ENCODE measurements at regions not wholly inside any gene's neighbourhood (a gene's known extent, or its start where the extent isn't known, plus 50 kb on each side); places are given as distances from the start of the nearest gene placed in this dataset.

GRCh38 chr3:194877291-194878119 lies 191.8 kb downstream of the FAM43A start:
- Histone ChIP-seq H4K20me1 (ENCODE audit: insufficient read depth) (no peaks in the 10 kb centered on the region), H2AFZ (ENCODE audit: low read depth, low read length) (no peak overlapping the region), H3K4me2 (ENCODE audit: low read length) (no peak overlapping the region), H3K36me3 (ENCODE audit: insufficient read depth, low read length) (no peaks in the 10 kb centered on the region), H3K27ac (ENCODE audit: low read length) (no peak overlapping the region), H3K9me2 (ENCODE audit: insufficient read depth, low read length) (no peaks in the 10 kb centered on the region), H3K9me3 (ENCODE audit: low read length) (no peaks in the 10 kb centered on the region), H3K9ac (ENCODE audit: low read length) (no peak overlapping the region), H3K27me3 (ENCODE audit: insufficient read depth, low read depth, low read length) (no peaks in the 10 kb centered on the region), H3K4me3 (ENCODE audit: low read length) (no peak overlapping the region), H3K79me2 (replicated peaks; ENCODE audit: insufficient read depth, low read length) (no peaks in the 10 kb centered on the region), H3F3A (ENCODE audit: insufficient read depth, low read length, poor library complexity, severe bottlenecking) (no peaks in the 10 kb centered on the region)
- no peak for TF ChIP-seq MXI1 (conservative IDR thresholded peaks at IDR 0.05; ENCODE audit: poor library complexity, severe bottlenecking)
- TF ChIP-seq EP300 (conservative IDR thresholded peaks at IDR 0.05; ENCODE audit: poor library complexity, severe bottlenecking) = no peak
- no peak for TF ChIP-seq SMC3 (conservative IDR thresholded peaks at IDR 0.05; ENCODE audit: poor library complexity)
- TF ChIP-seq, protein P1, sequence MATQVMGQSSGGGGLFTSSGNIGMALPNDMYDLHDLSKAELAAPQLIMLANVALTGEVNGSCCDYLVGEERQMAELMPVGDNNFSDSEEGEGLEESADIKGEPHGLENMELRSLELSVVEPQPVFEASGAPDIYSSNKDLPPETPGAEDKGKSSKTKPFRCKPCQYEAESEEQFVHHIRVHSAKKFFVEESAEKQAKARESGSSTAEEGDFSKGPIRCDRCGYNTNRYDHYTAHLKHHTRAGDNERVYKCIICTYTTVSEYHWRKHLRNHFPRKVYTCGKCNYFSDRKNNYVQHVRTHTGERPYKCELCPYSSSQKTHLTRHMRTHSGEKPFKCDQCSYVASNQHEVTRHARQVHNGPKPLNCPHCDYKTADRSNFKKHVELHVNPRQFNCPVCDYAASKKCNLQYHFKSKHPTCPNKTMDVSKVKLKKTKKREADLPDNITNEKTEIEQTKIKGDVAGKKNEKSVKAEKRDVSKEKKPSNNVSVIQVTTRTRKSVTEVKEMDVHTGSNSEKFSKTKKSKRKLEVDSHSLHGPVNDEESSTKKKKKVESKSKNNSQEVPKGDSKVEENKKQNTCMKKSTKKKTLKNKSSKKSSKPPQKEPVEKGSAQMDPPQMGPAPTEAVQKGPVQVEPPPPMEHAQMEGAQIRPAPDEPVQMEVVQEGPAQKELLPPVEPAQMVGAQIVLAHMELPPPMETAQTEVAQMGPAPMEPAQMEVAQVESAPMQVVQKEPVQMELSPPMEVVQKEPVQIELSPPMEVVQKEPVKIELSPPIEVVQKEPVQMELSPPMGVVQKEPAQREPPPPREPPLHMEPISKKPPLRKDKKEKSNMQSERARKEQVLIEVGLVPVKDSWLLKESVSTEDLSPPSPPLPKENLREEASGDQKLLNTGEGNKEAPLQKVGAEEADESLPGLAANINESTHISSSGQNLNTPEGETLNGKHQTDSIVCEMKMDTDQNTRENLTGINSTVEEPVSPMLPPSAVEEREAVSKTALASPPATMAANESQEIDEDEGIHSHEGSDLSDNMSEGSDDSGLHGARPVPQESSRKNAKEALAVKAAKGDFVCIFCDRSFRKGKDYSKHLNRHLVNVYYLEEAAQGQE (IDR thresholded peaks at IDR 0.05; ENCODE audit: borderline replicate concordance) = no peak
- TF ChIP-seq EZH2 (IDR thresholded peaks at IDR 0.05; ENCODE audit: borderline replicate concordance, insufficient read depth, low read length, poor library complexity, severe bottlenecking) = no peak
- TF ChIP-seq POLR2AphosphoS5 (IDR thresholded peaks at IDR 0.05) = no peak
- TF ChIP-seq RAD21 (conservative IDR thresholded peaks at IDR 0.05) = no peak
- TF ChIP-seq, protein P2, sequence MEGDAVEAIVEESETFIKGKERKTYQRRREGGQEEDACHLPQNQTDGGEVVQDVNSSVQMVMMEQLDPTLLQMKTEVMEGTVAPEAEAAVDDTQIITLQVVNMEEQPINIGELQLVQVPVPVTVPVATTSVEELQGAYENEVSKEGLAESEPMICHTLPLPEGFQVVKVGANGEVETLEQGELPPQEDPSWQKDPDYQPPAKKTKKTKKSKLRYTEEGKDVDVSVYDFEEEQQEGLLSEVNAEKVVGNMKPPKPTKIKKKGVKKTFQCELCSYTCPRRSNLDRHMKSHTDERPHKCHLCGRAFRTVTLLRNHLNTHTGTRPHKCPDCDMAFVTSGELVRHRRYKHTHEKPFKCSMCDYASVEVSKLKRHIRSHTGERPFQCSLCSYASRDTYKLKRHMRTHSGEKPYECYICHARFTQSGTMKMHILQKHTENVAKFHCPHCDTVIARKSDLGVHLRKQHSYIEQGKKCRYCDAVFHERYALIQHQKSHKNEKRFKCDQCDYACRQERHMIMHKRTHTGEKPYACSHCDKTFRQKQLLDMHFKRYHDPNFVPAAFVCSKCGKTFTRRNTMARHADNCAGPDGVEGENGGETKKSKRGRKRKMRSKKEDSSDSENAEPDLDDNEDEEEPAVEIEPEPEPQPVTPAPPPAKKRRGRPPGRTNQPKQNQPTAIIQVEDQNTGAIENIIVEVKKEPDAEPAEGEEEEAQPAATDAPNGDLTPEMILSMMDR (IDR thresholded peaks at IDR 0.05; ENCODE audit: poor library complexity, severe bottlenecking) = no peak
- no peak for TF ChIP-seq TAF1 (IDR thresholded peaks at IDR 0.05; ENCODE audit: low read depth)

DNA sequence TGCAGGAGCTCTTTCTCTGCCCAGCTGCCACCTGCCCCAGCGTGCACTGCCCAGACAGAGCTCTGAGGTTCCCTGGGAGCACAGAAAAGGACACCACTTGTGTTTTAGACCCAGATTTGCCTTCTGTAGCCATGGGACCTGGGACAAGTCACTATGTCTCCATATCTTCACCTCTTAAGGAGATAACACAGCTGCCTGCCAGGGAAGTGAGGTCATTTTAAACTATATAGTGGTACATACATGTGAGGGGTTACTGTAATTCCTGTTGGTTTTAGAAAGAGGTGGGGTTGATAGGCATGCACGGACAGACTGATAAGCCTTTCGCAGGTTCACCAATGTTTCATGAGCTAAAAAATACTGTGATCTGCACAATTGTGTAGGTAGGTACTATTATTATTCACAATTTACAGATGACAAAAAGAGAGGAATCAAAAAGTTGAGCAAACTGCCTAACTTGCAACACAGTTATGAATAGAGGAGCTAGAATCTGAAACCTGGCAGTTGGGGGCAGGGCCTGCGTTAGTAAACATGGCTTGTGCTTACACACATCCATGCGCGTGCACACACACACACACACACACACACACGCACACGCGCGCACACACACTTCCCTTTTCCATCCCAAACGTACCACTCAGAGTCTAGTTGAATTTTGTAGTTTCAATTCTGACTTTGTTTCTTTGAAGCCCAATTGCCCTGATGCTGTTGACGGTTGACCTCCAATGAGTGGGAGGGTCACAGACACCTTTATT lies 193.6 kb downstream of the FAM43A start:
- H3K4me3 ChIP-seq (ENCODE audit: low read length) = no peak overlapping the region
- H3K9ac ChIP-seq (ENCODE audit: low read length) = no peak overlapping the region
- no peaks in the 10 kb centered on the region for H3F3A ChIP-seq (ENCODE audit: insufficient read depth, low read length, poor library complexity, severe bottlenecking)
- no peaks in the 10 kb centered on the region for H4K20me1 ChIP-seq (ENCODE audit: insufficient read depth)
- no peak overlapping the region for H3K27ac ChIP-seq (ENCODE audit: low read length)
- H3K36me3 ChIP-seq (ENCODE audit: insufficient read depth, low read length) = no peaks in the 10 kb centered on the region
- H3K9me2 ChIP-seq (ENCODE audit: insufficient read depth, low read length) = no peaks in the 10 kb centered on the region
- TF ChIP-seq EZH2 (IDR thresholded peaks at IDR 0.05; ENCODE audit: borderline replicate concordance, insufficient read depth, low read length, poor library complexity, severe bottlenecking) = no peak
- TF ChIP-seq, protein P1 (IDR thresholded peaks at IDR 0.05; ENCODE audit: borderline replicate concordance) = no peak
- TF ChIP-seq TAF1 (IDR thresholded peaks at IDR 0.05; ENCODE audit: low read depth) = no peak
- TF ChIP-seq MXI1 (conservative IDR thresholded peaks at IDR 0.05; ENCODE audit: poor library complexity, severe bottlenecking) = no peak
- TF ChIP-seq RAD21 (conservative IDR thresholded peaks at IDR 0.05) = no peak
- no peak for TF ChIP-seq SMC3 (conservative IDR thresholded peaks at IDR 0.05; ENCODE audit: poor library complexity)
- TF ChIP-seq, protein P2 (IDR thresholded peaks at IDR 0.05; ENCODE audit: poor library complexity, severe bottlenecking) = no peak
- no peak for TF ChIP-seq EP300 (conservative IDR thresholded peaks at IDR 0.05; ENCODE audit: poor library complexity, severe bottlenecking)
- TF ChIP-seq POLR2AphosphoS5 (IDR thresholded peaks at IDR 0.05) = no peak
- no peaks in the 10 kb centered on the region for H3K27me3 ChIP-seq (ENCODE audit: insufficient read depth, low read depth, low read length)
- no peak overlapping the region for H2AFZ ChIP-seq (ENCODE audit: low read depth, low read length)
- no peaks in the 10 kb centered on the region for H3K79me2 ChIP-seq (replicated peaks; ENCODE audit: insufficient read depth, low read length)
- peaks cover 2% of the 10 kb centered on the region for H3K9me3 ChIP-seq (ENCODE audit: low read length)
- H3K4me2 ChIP-seq (ENCODE audit: low read length) = no peak overlapping the region
